GM23248 (cell line): ENCODE measurements at regions not wholly inside any gene's neighbourhood (a gene's known extent, or its start where the extent isn't known, plus 50 kb on each side); places are given as distances from the start of the nearest gene placed in this dataset.

Source experiments
- EZH2 ChIP-seq: fragments of 200-600 bp; sonication (generic); IDR thresholded peaks from 2 replicates; pipeline ENCODE4 v1.6.1; 2018; ENCODE audit warnings: antibody characterized with exemption, mild to moderate bottlenecking; ENCODE audit not compliant: insufficient read depth, poor library complexity, severe bottlenecking
- EZH2phosphoT487 ChIP-seq: fragments of 200-600 bp; sonication (generic); IDR thresholded peaks from 2 replicates; pipeline ENCODE4 v1.6.1; 2018; ENCODE audit warnings: antibody characterized with exemption, moderate library complexity, mild to moderate bottlenecking, low read depth; ENCODE audit not compliant: insufficient read depth

DNA sequence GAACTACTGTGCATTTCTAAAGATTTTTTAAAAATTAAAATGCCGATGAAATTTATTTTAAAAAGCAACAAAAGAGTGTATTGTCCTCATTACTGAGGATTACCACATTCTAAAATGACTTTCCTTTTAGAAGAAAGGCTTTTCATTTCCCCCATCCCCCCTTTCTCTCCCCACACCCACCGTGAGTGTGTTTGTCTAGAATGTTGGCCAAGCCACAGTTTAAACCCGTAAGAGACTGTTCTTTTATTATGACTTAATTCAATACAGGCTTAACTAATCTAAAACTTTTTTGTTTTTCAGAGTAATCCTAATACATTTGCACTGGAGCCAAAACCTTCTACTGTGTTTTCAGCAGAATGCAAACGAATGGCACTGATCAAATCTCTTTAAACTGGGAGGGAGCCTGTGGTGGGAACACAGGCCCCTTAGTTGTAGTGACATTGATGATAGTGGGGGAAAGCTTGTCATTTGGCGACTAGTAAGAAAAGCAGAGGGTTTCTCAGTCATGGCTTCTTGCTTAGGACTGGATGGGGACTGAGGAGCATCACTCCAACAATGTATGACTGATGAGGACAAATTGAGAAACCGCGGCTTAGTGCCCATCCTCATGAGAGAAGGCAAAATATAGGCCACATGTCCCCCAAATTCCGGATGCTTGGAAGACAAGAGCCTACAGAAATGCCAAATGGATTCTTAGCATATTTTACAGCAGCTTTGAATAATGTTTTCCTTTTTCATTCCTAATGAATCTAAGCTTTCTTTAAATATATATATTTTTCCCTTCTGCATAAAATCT is 154.0 kb upstream of the SMIM21 start:
- TF ChIP-seq EZH2 (no peak), EZH2phosphoT487 (no peak)
